HCT116 (cell line): ENCODE measurements at regions not wholly inside any gene's neighbourhood (a gene's known extent, or its start where the extent isn't known, plus 50 kb on each side); places are given as distances from the start of the nearest gene placed in this dataset.

Experiments used
- ATAC-seq: fragments of 200-7000 bp; cut with Tn5 transposase; 2 replicates; pipeline ENCODE4 v1.9.1; 2020; ENCODE audit warnings: mild to moderate bottlenecking, moderate library complexity
- BruUV-seq: library from RNA; stranded (reverse); fragments of 400-500 nt; replicated peaks from 2 replicates; lab custom pipeline; 2021; lab: Mats Ljungman, UMichigan
- CTCF ChIA-PET: fragments of 300-600 bp; sonication (Branson Sonifier 250); formaldehyde crosslinking; loops from one replicate; lab custom pipeline; 2021; ENCODE audit warnings: antibody characterized with exemption; lab: Charles Lee
- POLR2A ChIA-PET: fragments of 300-600, 350-600 bp; sonication (Branson Sonifier 250); formaldehyde crosslinking; loops from one replicate; lab custom pipeline; 2021; ENCODE audit warnings: antibody characterized with exemption; lab: Charles Lee
- RAD21 ChIA-PET, 2 experiments: fragments of 300-600 bp; sonication (Branson Sonifier 250); formaldehyde crosslinking; loops; one replicate each; lab custom pipeline; 2023; ENCODE audit warnings: low total read pairs in 2 of 2; ENCODE audit not compliant: uncharacterized antibody in 2 of 2, unreplicated experiment in 2 of 2, low non-redundant PET in 1 of 2; lab: Charles Lee
- DNase-seq: peaks from one replicate; pipeline ENCODE4 v3.0.0-alpha.2; 2010; ENCODE audit warnings: low read depth, low spot score
- H2AFZ ChIP-seq: fragments of 200-600 bp; shearing (Covaris generic), sonication (generic); 2 replicates; pipeline ENCODE4 v1.6.1; 2017; ENCODE audit warnings: low read depth, mixed run types, mixed read lengths, antibody characterized with exemption, low read length; ENCODE audit not compliant: poor library complexity, severe bottlenecking
- H3K27ac ChIP-seq: 2 replicates; pipeline ENCODE4 v1.5.1; 2012; ENCODE audit warnings: low read depth, low read length
- H3K27me3 ChIP-seq: fragments of 200-600 bp; sonication (generic); 2 replicates; pipeline ENCODE4 v1.6.1; 2016; ENCODE audit warnings: mixed run types, low read length, mixed read lengths; ENCODE audit not compliant: insufficient read depth
- H3K36me3 ChIP-seq, 2 experiments: fragments of 200-500 bp in 1 of 2; fragments of 200-600 bp in 1 of 2; sonication (Bioruptor generic) in 1 of 2; sonication (generic) in 1 of 2; 2 replicates each; pipeline versions ENCODE4 v1.5.1 to v1.6.1; 2014 to 2016; ENCODE audit warnings: low read length in 2 of 2, inconsistent platforms in 1 of 2, mixed read lengths in 1 of 2, mixed run types in 1 of 2; ENCODE audit not compliant: insufficient read depth in 2 of 2, control insufficient read depth in 1 of 2
- H3K4me1 ChIP-seq, 2 experiments: fragments of 200-600 bp in 1 of 2; sonication (generic) in 1 of 2; 2 replicates each; pipeline versions ENCODE4 v1.5.1 to v1.6.1; 2012 to 2017; ENCODE audit warnings: low read length in 2 of 2, inconsistent platforms in 1 of 2, mild to moderate bottlenecking in 1 of 2, mixed read lengths in 1 of 2, mixed run types in 1 of 2, moderate library complexity in 1 of 2; ENCODE audit not compliant: insufficient read depth in 2 of 2, control insufficient read depth in 1 of 2
- H3K4me2 ChIP-seq: fragments of 200-600 bp; sonication (generic); 2 replicates; pipeline ENCODE4 v1.6.1; 2017; ENCODE audit warnings: mixed run types, low read length, mixed read lengths
- H3K4me3 ChIP-seq, 2 experiments: fragments of 200-600 bp in 1 of 2; sonication (generic) in 1 of 2; replicated peaks in 1 of 2; 2 replicates each; pipeline ENCODE4 v1.5.1; 2011 to 2016; ENCODE audit warnings: low read length in 2 of 2, control low read depth in 1 of 2, low read depth in 1 of 2, mild to moderate bottlenecking in 1 of 2, mixed read lengths in 1 of 2, mixed run types in 1 of 2
- H3K79me2 ChIP-seq: fragments of 200-600 bp; sonication (generic); 2 replicates; pipeline ENCODE4 v1.6.1; 2017; ENCODE audit warnings: mild to moderate bottlenecking, mixed run types, low read length, moderate library complexity, mixed read lengths; ENCODE audit not compliant: insufficient read depth
- H3K9ac ChIP-seq: fragments of 200-600 bp; sonication (generic); 2 replicates; pipeline ENCODE4 v1.6.1; 2016; ENCODE audit warnings: low read length, mixed read lengths
- H3K9me2 ChIP-seq: fragments of 200-600 bp; sonication (generic), shearing (Covaris generic); 2 replicates; pipeline ENCODE4 v1.6.1; 2017; ENCODE audit warnings: mixed run types, mild to moderate bottlenecking, moderate library complexity; ENCODE audit not compliant: insufficient read depth
- H3K9me3 ChIP-seq, 2 experiments: fragments of 200-500 bp in 1 of 2; fragments of 200-600 bp in 1 of 2; sonication (Bioruptor generic) in 1 of 2; sonication (generic) in 1 of 2; 2 replicates each; pipeline ENCODE4 v1.6.1; 2014 to 2017; ENCODE audit warnings: low read length in 2 of 2, mixed read lengths in 2 of 2, inconsistent platforms in 1 of 2, low read depth in 1 of 2, mild to moderate bottlenecking in 1 of 2, mixed run types in 1 of 2, moderate library complexity in 1 of 2; ENCODE audit not compliant: control insufficient read depth in 1 of 2, insufficient read depth in 1 of 2
- H4K20me1 ChIP-seq: fragments of 200-600 bp; sonication (generic), shearing (Covaris generic); 2 replicates; pipeline ENCODE4 v1.6.1; 2017; ENCODE audit warnings: mixed run types, mild to moderate bottlenecking, moderate library complexity; ENCODE audit not compliant: insufficient read depth
- CEBPB ChIP-seq: IDR thresholded peaks from 2 replicates; pipeline ENCODE4 v1.6.1; 2012; ENCODE audit warnings: low read depth
- CTCF ChIP-seq, 3 experiments: fragments of 200-600 bp in 1 of 3; sonication (generic) in 1 of 3; IDR thresholded peaks in 2 of 3; conservative IDR thresholded peaks in 1 of 3; 2 replicates each; pipeline ENCODE4 v1.5.1; 2012 to 2017; ENCODE audit warnings: low read depth in 2 of 3, low read length in 2 of 3, antibody characterized with exemption in 1 of 3, borderline replicate concordance in 1 of 3, control low read depth in 1 of 3, mild to moderate bottlenecking in 1 of 3, mixed read lengths in 1 of 3, mixed run types in 1 of 3, moderate library complexity in 1 of 3; ENCODE audit not compliant: insufficient read depth in 1 of 3
- EGR1 ChIP-seq: IDR thresholded peaks from 2 replicates; pipeline ENCODE4 v1.6.1; 2012; ENCODE audit warnings: low read depth
- ELF1 ChIP-seq: IDR thresholded peaks from 2 replicates; pipeline ENCODE4 v1.6.1; 2012; ENCODE audit warnings: low read depth, borderline replicate concordance
- EZH2phosphoT487 ChIP-seq: fragments of 200-600 bp; IDR thresholded peaks from 2 replicates; pipeline ENCODE4 v1.6.1; 2018; ENCODE audit warnings: antibody characterized with exemption, borderline replicate concordance
- FOSL1 ChIP-seq: IDR thresholded peaks from 2 replicates; pipeline ENCODE4 v1.6.1; 2012; ENCODE audit warnings: low read depth
- JUND ChIP-seq: IDR thresholded peaks from 2 replicates; pipeline ENCODE4 v1.6.1; 2012
- MAX ChIP-seq: IDR thresholded peaks from 2 replicates; pipeline ENCODE4 v1.6.1; 2012
- POLR2A ChIP-seq: IDR thresholded peaks from 2 replicates; pipeline ENCODE4 v1.7.0; 2011; ENCODE audit warnings: borderline replicate concordance; ENCODE audit not compliant: insufficient read depth, insufficient read length; ENCODE audit errors: extremely low read depth
- POLR2AphosphoS5 ChIP-seq: IDR thresholded peaks from 2 replicates; pipeline ENCODE4 v1.6.1; 2011; ENCODE audit warnings: mild to moderate bottlenecking, low read depth, low read length, moderate library complexity
- RAD21 ChIP-seq: IDR thresholded peaks from 2 replicates; pipeline ENCODE4 v1.6.1; 2012; ENCODE audit warnings: low read depth, mild to moderate bottlenecking
- REST ChIP-seq: IDR thresholded peaks from 2 replicates; pipeline ENCODE4 v1.6.1; 2012; ENCODE audit warnings: low read depth
- SIN3A ChIP-seq: IDR thresholded peaks from 2 replicates; pipeline ENCODE4 v1.6.1; 2012; ENCODE audit warnings: low read depth
- SP1 ChIP-seq: IDR thresholded peaks from 2 replicates; pipeline ENCODE4 v1.6.1; 2012; ENCODE audit warnings: low read depth
- SRF ChIP-seq: IDR thresholded peaks from 2 replicates; pipeline ENCODE4 v1.6.1; 2012; ENCODE audit warnings: low read depth
- TCF7L2 ChIP-seq: IDR thresholded peaks from 2 replicates; pipeline ENCODE4 v1.7.0; 2011; ENCODE audit warnings: borderline replicate concordance, inconsistent platforms; ENCODE audit not compliant: insufficient read depth, insufficient read length; ENCODE audit errors: extremely low read depth
- YY1 ChIP-seq: IDR thresholded peaks from 2 replicates; pipeline ENCODE4 v1.6.1; 2011; ENCODE audit warnings: low read length, low read depth, moderate library complexity, mild to moderate bottlenecking; ENCODE audit not compliant: insufficient replicate concordance; ENCODE audit errors: extremely low read depth
- ZBTB33 ChIP-seq: IDR thresholded peaks from 2 replicates; pipeline ENCODE4 v1.6.1; 2011; ENCODE audit warnings: mild to moderate bottlenecking, low read length, moderate library complexity; ENCODE audit not compliant: insufficient replicate concordance; ENCODE audit errors: extremely low read depth
- ZFX ChIP-seq: fragments of 450-650 bp; IDR thresholded peaks from 2 replicates; pipeline ENCODE4 v1.6.1; 2017
- ZNF274 ChIP-seq: fragments of 200-500 bp; sonication (Bioruptor generic); IDR thresholded peaks from 2 replicates; pipeline ENCODE4 v1.6.1; 2014; ENCODE audit warnings: mild to moderate bottlenecking, low read depth, low read length, inconsistent platforms
- intact Hi-C: fragments of 100-400 bp; cut with micrococcal nuclease; formaldehyde crosslinking; loops from 2 replicates; pipeline ENCODE4 v1.10.0; 2022

GRCh38 chr13:47665043-47665442, 336.0 kb downstream of the SUCLA2 start:
- TF ChIP-seq REST (no peak), JUND (no peak), SRF (no peak), ELF1 (no peak), SIN3A (no peak), ZFX (no peak), RAD21 (no peak), CEBPB (no peak), FOSL1 (no peak), EZH2phosphoT487 (no peak), YY1 (no peak), POLR2AphosphoS5 (no peak), EGR1 (no peak), CTCF (IDR thresholded peaks at IDR 0.05 in 2 of 3, conservative IDR thresholded peaks at IDR 0.05 in 1 of 3; ENCODE audit: borderline replicate concordance in 1 of 3, insufficient read depth in 1 of 3, low read depth in 2 of 3, low read length in 2 of 3) (no peak), ZNF274 (no peak), TCF7L2 (no peak), ZBTB33 (no peak), POLR2A (no peak), MAX (no peak), SP1 (no peak)
- TF ChIP-seq, all 23 proteins: peak for 0
- ATAC-seq (no peak), DNase-seq (no peak)
- H3K27me3 ChIP-seq: peaks cover 4% of the 10 kb centered on the region; the same call in 1 of the 2 replicates
- intact Hi-C loops: no loop called here
- no peaks in the 10 kb centered on the region for H3K4me1 ChIP-seq
- H3K9me3 ChIP-seq: no peaks in the 10 kb centered on the region
- no peak overlapping the region for H3K9ac ChIP-seq
- H4K20me1 ChIP-seq: no peaks in the 10 kb centered on the region
- H3K27ac ChIP-seq: no peak overlapping the region
- no peaks in the 10 kb centered on the region for H3K79me2 ChIP-seq
- H3K36me3 ChIP-seq: no peaks in the 10 kb centered on the region
- CTCF ChIA-PET: no interaction called here
- no peak overlapping the region for H3K4me3 ChIP-seq
- BruUV-seq: no TSS peak
- POLR2A ChIA-PET: no interaction called here
- H3K4me2 ChIP-seq: no peak overlapping the region
- no peak overlapping the region for H2AFZ ChIP-seq
- RAD21 ChIA-PET: no interaction called here
- no peaks in the 10 kb centered on the region for H3K9me2 ChIP-seq
